Activated CD4-positive, alpha-beta T cell treated with anti-CD3 and anti-CD28 coated beads, Interleukin-2, amount 50 U/mL, for 16 hours (primary cell): ENCODE measurements at regions not wholly inside any gene's neighbourhood (a gene's known extent, or its start where the extent isn't known, plus 50 kb on each side); places are given as distances from the start of the nearest gene placed in this dataset.

ENCODE experiments used
- DNase-seq: peaks from one replicate; pipeline ENCODE4 v3.0.0-alpha.2; 2020

DNA sequence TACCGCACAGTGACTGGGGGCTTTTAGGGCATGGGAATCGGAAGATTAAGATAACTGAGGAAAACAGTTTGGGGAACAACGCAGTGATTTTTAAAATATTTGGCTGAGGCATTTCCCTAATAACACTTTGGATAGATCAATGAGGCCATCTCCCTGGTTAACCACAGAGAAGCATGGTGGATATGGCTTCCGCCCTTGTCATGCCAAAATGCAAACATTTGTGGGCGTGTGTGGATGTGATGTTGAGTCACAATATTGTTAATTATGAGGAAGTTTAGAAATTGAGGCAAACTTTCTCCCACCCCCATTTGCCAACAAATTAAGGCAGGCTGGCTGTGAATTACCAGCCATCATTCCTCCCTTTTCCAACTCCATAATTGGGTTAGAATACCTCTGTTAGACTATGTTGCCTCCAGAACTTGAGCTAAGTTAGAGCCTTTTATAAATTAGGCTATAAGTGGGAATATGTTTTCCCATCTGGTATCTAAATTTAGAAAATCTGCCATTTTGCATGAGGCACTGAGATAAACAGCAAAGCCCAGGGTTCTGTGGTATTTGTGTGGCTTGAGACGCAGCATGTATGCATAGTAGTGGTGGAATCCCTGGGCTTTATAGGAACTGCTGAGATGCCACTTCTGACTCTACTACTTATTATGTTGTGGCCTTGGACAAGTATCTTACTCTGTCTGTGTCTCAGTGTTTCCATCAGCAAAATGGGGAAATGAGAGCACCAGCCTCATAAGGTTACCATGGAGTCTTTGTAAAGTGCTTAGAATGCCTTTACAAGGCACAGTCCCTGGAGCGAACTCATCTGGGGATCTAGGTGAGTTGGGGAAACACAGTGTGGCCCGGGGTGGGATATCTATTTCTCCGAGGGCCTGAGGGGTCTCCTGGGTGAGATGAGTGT lies 154.6 kb downstream of the C1orf94 start:
- DNase-seq, result no peak

DNA sequence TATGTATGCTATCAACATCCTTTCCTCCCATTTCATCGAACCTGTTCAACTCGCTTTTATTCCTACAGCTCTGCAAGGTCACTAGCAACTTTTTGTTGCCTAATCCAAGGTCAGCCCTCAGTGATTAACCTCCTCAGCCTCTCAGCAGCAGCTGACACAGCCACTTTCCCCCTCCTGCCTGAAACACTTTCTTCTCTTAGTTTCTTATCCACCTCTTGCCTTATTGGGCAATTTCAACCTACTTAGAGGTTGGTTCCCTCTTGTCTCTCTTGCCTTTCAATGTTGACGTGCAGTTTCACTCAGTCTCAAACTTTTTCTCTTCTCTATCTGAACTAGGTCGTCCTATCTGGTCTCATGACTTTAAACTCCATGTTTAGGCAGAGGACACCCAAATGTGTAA lies 156.3 kb downstream of the C1orf94 start:
- DNase-seq, result no peak

GRCh38 chr1:34338871-34339270 lies 162.2 kb downstream of the C1orf94 start:
- no peak for DNase-seq

DNA sequence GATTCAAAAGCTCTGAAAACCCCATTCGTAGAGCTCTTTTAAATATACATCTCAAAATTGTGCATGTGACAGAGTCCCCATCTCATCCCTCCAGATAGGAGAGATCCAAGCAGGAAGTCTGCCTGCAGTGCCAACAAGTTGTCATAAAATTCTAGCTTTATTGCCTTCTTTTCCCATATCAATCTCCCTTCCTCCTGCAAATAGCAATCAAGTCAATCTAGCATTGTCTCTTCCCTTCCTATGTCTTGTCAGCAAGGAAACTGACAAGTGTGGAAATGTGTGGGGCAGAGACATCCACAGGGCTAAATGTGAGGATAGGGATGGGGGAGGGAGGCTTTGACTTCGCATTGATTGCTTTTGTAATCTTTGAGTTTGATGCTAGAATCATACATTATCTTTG lies 165.2 kb downstream of the C1orf94 start:
- DNase-seq, result no peak

- DNase-seq, result no peak
Observed at GRCh38 chr1:34342334-34342733, 165.6 kb downstream of the C1orf94 start.

- no peak for DNase-seq
Observed at GRCh38 chr1:34346128-34346527, 169.4 kb downstream of the C1orf94 start.

DNA sequence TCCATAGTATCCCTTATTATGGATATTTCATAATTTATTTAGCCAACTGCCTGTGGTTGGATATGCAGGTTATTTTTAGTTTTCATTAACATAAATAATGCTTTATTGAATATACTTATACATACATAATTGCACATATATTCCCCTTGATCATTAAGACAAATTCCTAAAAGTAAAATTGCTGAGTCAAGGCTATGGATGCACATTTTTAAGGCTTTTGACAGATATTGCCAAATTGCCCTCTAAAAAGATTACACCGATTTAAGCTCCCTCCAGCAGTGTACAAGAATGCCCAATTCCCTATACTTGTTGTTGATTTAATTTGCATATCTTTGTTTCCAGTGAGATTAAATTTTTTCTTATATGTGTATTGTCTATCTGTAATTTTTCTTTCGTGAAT lies 176.7 kb downstream of the C1orf94 start:
- no peak for DNase-seq

DNA sequence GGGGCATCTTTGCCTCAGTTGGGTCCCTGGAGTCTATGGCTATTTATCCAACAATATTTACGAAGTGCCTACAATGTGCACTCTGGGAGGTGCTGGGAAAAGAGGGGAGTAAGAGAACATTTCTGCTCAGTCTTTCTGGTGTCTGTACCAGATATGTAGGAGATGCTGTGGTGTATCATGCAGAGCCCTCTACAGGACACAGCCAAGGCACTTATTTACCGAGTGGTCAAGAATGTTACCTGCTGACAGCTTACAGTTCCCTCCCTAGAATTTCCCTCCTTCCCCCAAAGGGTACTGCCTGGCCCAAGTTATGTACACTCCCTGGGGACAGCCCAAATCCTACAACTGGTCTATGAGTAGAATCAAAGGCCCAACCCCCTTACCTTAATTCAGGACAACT lies 177.7 kb downstream of the C1orf94 start:
- no peak for DNase-seq

- DNase-seq, result no peak
Observed at GRCh38 chr1:34356853-34357252, 180.1 kb downstream of the C1orf94 start.

DNA sequence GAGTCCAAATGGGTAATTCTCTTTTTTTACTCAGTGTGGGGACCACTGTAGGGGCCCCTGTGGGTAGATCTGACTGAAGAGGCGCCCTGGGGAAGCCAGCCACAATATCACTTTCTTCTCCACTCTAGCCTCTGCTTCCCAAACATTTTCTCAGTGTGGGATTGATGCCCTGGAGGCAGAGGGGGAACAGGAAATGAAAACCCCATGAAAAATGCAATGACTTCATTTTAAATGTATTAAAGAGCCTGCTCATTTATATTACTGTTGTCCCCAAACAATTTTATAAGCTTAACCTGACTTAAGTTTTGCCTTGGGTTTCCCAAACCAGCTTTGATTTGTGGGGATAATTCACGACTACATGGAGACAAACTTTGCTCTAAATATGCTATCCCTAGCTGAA lies 181.9 kb downstream of the C1orf94 start:
- no peak for DNase-seq

DNA sequence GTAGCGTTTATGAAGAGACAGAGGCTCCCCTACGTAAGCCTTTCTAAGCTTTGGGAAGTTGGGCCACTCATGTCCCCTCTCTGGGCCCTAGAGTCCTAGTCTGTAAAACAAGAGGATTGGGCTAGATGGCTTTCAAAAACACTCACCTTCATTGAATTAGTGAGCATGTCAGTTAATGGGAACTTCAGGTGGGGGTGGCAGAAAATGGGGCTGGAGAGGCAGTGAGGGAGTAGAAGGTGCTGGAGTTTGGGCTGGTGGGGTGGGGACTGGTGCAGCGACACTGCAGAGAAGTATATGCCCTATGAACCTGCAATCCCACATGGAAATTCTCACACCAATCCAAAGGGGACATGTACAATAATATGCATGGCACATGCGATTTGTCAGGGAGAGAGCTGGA lies 182.7 kb downstream of the C1orf94 start:
- DNase-seq, result no peak

GRCh38 chr1:34360574-34360973 lies 183.9 kb downstream of the C1orf94 start:
- no peak for DNase-seq

DNA sequence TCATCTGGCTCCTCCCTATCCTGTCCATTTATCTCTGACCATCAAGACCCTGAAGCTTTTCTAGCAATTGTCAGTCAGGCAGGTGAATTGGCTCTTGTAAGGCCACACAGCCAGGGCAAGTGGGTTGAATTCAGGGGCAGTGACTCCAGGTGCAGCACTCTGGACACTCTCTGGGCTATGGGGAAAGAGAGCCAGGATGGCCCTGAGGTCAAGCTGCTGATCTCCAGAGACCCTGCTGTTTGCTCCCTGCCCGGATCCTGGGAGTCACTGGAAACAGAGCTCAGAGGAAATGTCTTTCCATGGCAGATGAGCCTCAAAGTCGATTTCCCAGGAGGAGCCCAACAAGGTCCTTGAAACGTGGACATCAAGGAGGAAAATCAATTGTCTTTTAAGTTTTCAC lies 184.4 kb downstream of the C1orf94 start:
- DNase-seq, result no peak

DNA sequence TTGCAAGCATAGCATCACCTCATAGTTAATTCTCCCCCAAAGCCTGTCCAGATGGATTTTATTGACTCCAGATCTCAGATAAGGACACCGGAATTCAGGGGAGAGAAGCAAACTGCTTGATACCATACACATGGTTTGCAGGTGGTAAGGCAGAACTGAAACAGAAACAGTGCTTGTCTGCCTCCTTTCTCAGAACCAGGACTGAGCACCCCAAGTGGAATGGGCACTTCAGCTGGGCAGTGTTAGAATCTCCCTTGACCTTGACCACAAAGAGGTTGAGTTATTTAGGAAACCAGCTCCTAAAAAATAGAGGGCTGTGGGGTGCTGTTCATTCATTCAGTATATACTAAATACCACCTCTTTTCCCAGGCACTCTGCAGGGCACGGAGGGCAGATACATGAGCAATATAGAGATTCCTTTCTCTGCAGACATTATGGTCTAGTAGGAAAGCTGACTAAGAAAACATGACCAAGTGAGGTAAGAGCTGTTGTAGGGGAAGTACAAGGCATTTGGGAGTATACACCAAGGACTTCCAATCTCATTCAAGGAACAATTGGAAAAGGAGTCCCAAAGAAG lies 185.2 kb downstream of the C1orf94 start:
- no peak for DNase-seq

DNA sequence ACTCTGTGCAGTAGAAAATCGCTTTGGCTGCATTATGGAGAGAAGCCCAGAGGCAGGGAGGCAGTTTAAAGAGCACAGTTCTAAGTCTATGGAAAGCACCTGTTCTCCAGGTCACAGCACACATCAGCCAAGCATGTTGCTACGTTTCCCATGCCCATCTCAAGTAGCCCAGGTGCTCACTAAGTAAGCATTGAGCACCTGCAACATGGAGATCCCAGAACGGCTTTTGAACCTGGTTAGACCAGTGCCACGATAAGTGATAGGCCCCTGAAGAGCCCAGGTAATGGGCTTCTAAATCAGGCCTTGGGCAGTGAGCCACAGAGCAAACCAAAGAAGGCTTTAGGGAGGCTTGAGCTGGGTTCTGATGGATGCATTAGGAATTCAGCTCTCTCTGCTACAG lies 186.2 kb downstream of the C1orf94 start:
- no peak for DNase-seq

- DNase-seq, result no peak
Observed at GRCh38 chr1:34363447-34363846, 186.7 kb downstream of the C1orf94 start.

GRCh38 chr1:34363915-34364314 lies 187.2 kb downstream of the C1orf94 start:
- no peak for DNase-seq

- DNase-seq, result no peak
Observed at GRCh38 chr1:34364376-34364775, 187.7 kb downstream of the C1orf94 start.

DNA sequence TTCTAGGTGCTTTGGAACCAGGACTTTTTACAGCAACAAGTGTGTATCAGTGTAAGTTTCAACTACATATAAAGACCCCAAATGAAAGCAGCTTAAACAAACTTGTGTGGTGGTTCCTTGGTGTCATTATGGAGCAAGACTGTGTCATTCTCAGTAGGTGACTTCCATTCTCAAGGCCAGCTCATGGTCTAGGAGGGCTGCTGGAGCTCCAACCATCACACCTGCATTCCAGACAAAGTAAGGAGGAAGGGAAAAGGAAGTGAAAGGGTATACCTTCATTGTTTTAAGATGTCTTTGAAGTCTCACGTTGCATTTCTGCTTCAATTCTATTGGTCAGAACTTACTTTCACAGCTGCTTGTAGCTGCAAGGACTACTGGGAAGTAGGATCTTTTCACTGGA lies 188.6 kb downstream of the C1orf94 start:
- no peak for DNase-seq

DNA sequence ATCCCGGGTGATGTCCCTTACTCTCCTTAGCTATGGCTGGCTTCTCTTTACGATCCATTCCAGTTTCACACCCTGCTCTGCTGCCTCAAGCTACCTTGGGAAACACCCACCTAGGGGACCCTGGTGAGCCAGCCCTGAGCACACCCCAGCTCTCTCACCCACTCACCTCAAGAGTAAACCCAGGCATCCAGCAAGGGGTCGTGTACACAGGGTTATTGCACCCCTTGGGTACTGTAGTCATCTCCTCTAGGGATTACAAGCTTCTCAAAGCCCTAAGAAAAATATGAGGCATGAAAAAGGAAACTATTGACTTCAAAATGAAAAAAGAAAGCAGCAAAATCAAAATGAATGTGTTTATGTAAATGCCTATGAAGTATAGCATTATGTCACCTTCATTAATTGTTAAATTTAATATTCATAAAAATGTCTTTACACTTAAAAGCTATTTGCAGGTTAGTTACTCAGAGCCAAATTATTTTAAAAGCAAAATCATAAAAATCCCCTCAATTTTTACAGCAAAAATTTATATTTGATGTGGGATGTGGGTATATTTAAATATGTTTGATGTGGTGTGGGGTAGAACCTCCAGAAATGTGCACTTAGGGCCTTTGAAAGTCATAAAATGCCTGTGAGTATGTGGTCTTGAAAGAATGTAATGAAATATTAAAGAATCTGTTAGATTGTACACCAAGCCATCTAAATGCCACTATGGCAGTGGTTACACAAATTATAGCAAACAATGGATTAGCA lies 190.3 kb downstream of the C1orf94 start:
- no peak for DNase-seq

GRCh38 chr1:34367954-34368353 lies 191.2 kb downstream of the C1orf94 start:
- no peak for DNase-seq

- DNase-seq, result no peak
Observed at GRCh38 chr1:34369701-34370455, 193.2 kb downstream of the C1orf94 start.

DNA sequence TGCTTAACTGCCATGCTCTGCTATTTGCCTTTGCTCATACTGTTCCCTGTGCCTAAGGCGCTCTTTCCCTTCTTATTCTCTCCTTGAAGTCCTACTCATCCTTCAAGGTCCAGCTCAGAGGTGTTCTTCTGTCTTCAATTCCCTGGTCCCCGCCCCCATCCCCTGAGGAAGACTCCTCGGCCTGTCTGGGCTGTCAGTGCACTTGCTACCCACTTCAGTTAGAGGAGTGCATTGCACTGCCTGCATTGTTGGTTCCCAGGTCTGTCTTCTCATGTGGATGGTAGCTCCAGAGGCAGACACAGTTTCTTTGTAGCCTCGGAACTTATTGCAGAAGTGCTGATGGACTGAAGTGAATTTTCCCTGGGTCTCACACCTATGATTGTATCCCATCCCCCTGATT lies 194.0 kb downstream of the C1orf94 start:
- no peak for DNase-seq
